H1 (cell line): ENCODE measurements at regions not wholly inside any gene's neighbourhood (a gene's known extent, or its start where the extent isn't known, plus 50 kb on each side); places are given as distances from the start of the nearest gene placed in this dataset.

Source experiments
- CTCF ChIA-PET: fragments of 300-600 bp; sonication (Branson Sonifier 250); formaldehyde crosslinking; loops from one replicate; lab custom pipeline; 2021; ENCODE audit not compliant: partially characterized antibody; lab: Charles Lee
- POLR2A ChIA-PET: fragments of 300-600 bp; sonication (Branson Sonifier 250); formaldehyde crosslinking; loops from one replicate; lab custom pipeline; 2021; ENCODE audit warnings: inconsistent platforms; ENCODE audit not compliant: partially characterized antibody; lab: Charles Lee
- DNase-seq, 2 experiments: peaks; one replicate each; pipeline versions ENCODE4 v3.0.0 to v3.0.0-alpha.2; 2010 to 2022; ENCODE audit warnings: low spot score in 2 of 2, low read depth in 1 of 2, mixed read lengths in 1 of 2
- FAIRE-seq: peaks from 2 replicates; lab custom pipeline; 2011; peaks lifted over from hg19 to GRCh38; lab: Jason Lieb, UNC
- H2AFZ ChIP-seq: 2 replicates; pipeline ENCODE4 v1.8.1; 2012; ENCODE audit warnings: low read length, inconsistent platforms
- H2AK5ac ChIP-seq: 2 replicates; pipeline ENCODE4 v1.6.1; 2013; ENCODE audit warnings: low read depth, low read length
- H2BK120ac ChIP-seq: replicated peaks from 2 replicates; pipeline ENCODE3; 2013; ENCODE audit warnings: low read depth, low read length, inconsistent platforms
- H2BK12ac ChIP-seq: 2 replicates; pipeline ENCODE4 v1.6.1; 2013; ENCODE audit warnings: low read depth, low read length
- H2BK15ac ChIP-seq: 2 replicates; pipeline ENCODE4 v1.6.1; 2013; ENCODE audit warnings: low read length
- H2BK20ac ChIP-seq: 2 replicates; pipeline ENCODE4 v1.6.1; 2013; ENCODE audit warnings: low read length
- H2BK5ac ChIP-seq: 2 replicates; pipeline ENCODE4 v1.6.1; 2013; ENCODE audit warnings: low read depth, low read length
- H3K14ac ChIP-seq: 2 replicates; pipeline ENCODE4 v1.6.1; 2013; ENCODE audit warnings: inconsistent platforms; ENCODE audit not compliant: insufficient read length
- H3K18ac ChIP-seq: 2 replicates; pipeline ENCODE4 v1.6.1; 2013; ENCODE audit warnings: low read length; ENCODE audit errors: extremely low read depth
- H3K23ac ChIP-seq: 2 replicates; pipeline ENCODE4 v1.6.1; 2013; ENCODE audit warnings: inconsistent platforms; ENCODE audit not compliant: insufficient read length
- H3K23me2 ChIP-seq: 2 replicates; pipeline ENCODE4 v1.6.1; 2013; ENCODE audit warnings: low read depth, low read length
- H3K27ac ChIP-seq: 2 replicates; pipeline ENCODE4 v1.6.1; 2011; ENCODE audit warnings: low read depth, low read length, inconsistent platforms
- H3K27me3 ChIP-seq, 4 experiments: replicated peaks in 1 of 4; 1 replicate in 1 of 4; 2 replicates in 3 of 4; pipeline versions ENCODE4 v1.6.1 to v1.8.1; 2011 to 2013; ENCODE audit warnings: low read length in 3 of 4, mild to moderate bottlenecking in 3 of 4, inconsistent platforms in 2 of 4, mixed read lengths in 2 of 4, moderate library complexity in 1 of 4; ENCODE audit not compliant: control insufficient read depth in 3 of 4, insufficient read depth in 3 of 4; ENCODE audit errors: extremely low read depth in 1 of 4
- H3K36me3 ChIP-seq, 4 experiments: 2 replicates each; pipeline versions ENCODE4 v1.6.1 to v1.8.1; 2011 to 2013; ENCODE audit warnings: mild to moderate bottlenecking in 4 of 4, low read length in 3 of 4, moderate library complexity in 2 of 4, control low read depth in 1 of 4, inconsistent platforms in 1 of 4; ENCODE audit not compliant: insufficient read depth in 4 of 4, control insufficient read depth in 2 of 4
- H3K4ac ChIP-seq: replicated peaks from 2 replicates; pipeline ENCODE3; 2013; ENCODE audit warnings: low read length, low read depth, mixed read lengths, inconsistent platforms; ENCODE audit not compliant: insufficient read length
- H3K4me1 ChIP-seq, 4 experiments: replicated peaks in 1 of 4; 1 replicate in 1 of 4; 2 replicates in 3 of 4; pipeline versions ENCODE4 v1.6.1 to v1.8.1; 2011 to 2013; ENCODE audit warnings: low read length in 3 of 4, inconsistent platforms in 2 of 4, mixed read lengths in 1 of 4; ENCODE audit not compliant: insufficient read depth in 4 of 4, control insufficient read depth in 3 of 4
- H3K4me2 ChIP-seq, 2 experiments: 2 replicates each; pipeline versions ENCODE4 v1.6.1 to v1.8.1; 2011 to 2013; ENCODE audit warnings: low read depth in 2 of 2, low read length in 2 of 2, control low read depth in 1 of 2, inconsistent platforms in 1 of 2, mild to moderate bottlenecking in 1 of 2; ENCODE audit not compliant: insufficient read depth in 1 of 2
- H3K4me3 ChIP-seq, 4 experiments: fragments of 200-600, 300-600 bp in 1 of 4; sonication (generic), shearing (Covaris generic), sonication (Bioruptor Twin) in 1 of 4; 2 replicates each; pipeline versions ENCODE4 v1.5.1 to v1.8.1; 2011 to 2016; ENCODE audit warnings: low read length in 4 of 4, low read depth in 3 of 4, control low read depth in 2 of 4, inconsistent platforms in 2 of 4, mild to moderate bottlenecking in 2 of 4, mixed read lengths in 1 of 4, moderate library complexity in 1 of 4; ENCODE audit not compliant: insufficient read depth in 2 of 4; ENCODE audit errors: extremely low read depth in 1 of 4
- H3K56ac ChIP-seq: replicated peaks from 2 replicates; pipeline ENCODE3; 2013; ENCODE audit warnings: low read depth, mild to moderate bottlenecking, mixed read lengths, low read length, inconsistent platforms; ENCODE audit not compliant: insufficient read length
- H3K79me1 ChIP-seq: 2 replicates; pipeline ENCODE4 v1.6.1; 2013; ENCODE audit warnings: low read depth, low read length, control low read depth
- H3K79me2 ChIP-seq, 2 experiments: 2 replicates each; pipeline versions ENCODE4 v1.6.1 to v1.8.1; 2012 to 2013; ENCODE audit warnings: low read length in 2 of 2, mild to moderate bottlenecking in 2 of 2, inconsistent platforms in 1 of 2; ENCODE audit not compliant: insufficient read depth in 2 of 2, control insufficient read depth in 1 of 2
- H3K9ac ChIP-seq, 4 experiments: replicated peaks in 1 of 4; 1 replicate in 1 of 4; 2 replicates in 3 of 4; pipeline versions ENCODE4 v1.6.1 to v1.8.1; 2011 to 2013; ENCODE audit warnings: low read depth in 3 of 4, low read length in 3 of 4, control low read depth in 2 of 4, mild to moderate bottlenecking in 2 of 4, moderate library complexity in 2 of 4, inconsistent platforms in 1 of 4; ENCODE audit errors: extremely low read depth in 1 of 4
- H3K9me3 ChIP-seq, 2 experiments: 2 replicates each; pipeline versions ENCODE4 v1.6.1 to v1.8.1; 2012 to 2013; ENCODE audit warnings: mild to moderate bottlenecking in 2 of 2, moderate library complexity in 2 of 2, control low read depth in 1 of 2, inconsistent platforms in 1 of 2, low read depth in 1 of 2, low read length in 1 of 2, mixed read lengths in 1 of 2; ENCODE audit not compliant: insufficient read depth in 2 of 2
- H4K20me1 ChIP-seq, 2 experiments: replicated peaks in 1 of 2; 2 replicates each; pipeline versions ENCODE3 to v1.8.1; 2011 to 2013; ENCODE audit warnings: inconsistent platforms in 2 of 2, low read length in 2 of 2, mild to moderate bottlenecking in 1 of 2; ENCODE audit not compliant: insufficient read depth in 2 of 2, control insufficient read depth in 1 of 2
- H4K5ac ChIP-seq: 2 replicates; pipeline ENCODE4 v1.6.1; 2013; ENCODE audit warnings: low read length, low read depth, mixed read lengths, inconsistent platforms; ENCODE audit not compliant: insufficient read length
- H4K8ac ChIP-seq: 2 replicates; pipeline ENCODE4 v1.8.0; 2013; ENCODE audit warnings: mild to moderate bottlenecking, moderate library complexity, low read length, inconsistent platforms; ENCODE audit not compliant: insufficient read depth; ENCODE audit errors: extremely low read depth
- H4K91ac ChIP-seq: replicated peaks from 2 replicates; pipeline ENCODE3; 2013; ENCODE audit warnings: low read length, mixed read lengths, inconsistent platforms; ENCODE audit not compliant: insufficient read length
- CHD7 ChIP-seq: fragments of 300-600 bp; sonication (generic); IDR thresholded peaks from 2 replicates; pipeline ENCODE4 v1.7.1; 2012; ENCODE audit warnings: low read length, moderate library complexity, mild to moderate bottlenecking, inconsistent platforms; ENCODE audit not compliant: insufficient replicate concordance
- WGBS, 2 experiments: shearing (Covaris generic) in 1 of 2; methylation state at CpG; one replicate each; pipeline versions ENCODE4 v1.1.6 to v1.1.7; 2013 to 2015; ENCODE audit warnings: low lambda C conversion rate in 2 of 2, mixed read lengths in 2 of 2, inconsistent platforms in 1 of 2, low coverage in 1 of 2, missing lambda C conversion rate in 1 of 2; ENCODE audit not compliant: insufficient replicate concordance in 2 of 2, insufficient coverage in 1 of 2, insufficient read length in 1 of 2; ENCODE audit errors: extremely low coverage in 1 of 2, missing lambda C conversion rate in 1 of 2; 5-methylcytosine and 5-hydroxymethylcytosine counted together

DNA sequence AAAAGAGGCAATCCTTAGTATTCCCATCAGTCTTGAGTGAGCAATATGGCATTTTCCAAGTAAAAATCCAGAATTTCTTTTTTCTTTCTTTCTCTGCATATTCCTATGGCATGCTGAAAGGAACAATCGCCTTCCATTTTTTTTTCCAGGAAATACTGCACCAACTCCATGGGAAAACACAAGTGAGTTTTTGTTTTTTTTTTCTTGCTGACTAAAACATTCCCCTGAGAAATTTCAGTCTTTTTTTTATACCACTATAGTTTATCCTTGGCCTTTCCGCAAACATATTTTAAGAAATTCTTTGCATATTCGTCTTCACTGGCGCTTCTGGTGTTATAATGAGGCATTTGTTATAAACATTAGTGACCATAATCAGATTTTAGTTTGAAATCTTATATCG is 429.6 kb upstream of the MDFIC2 start:
- FAIRE-seq (no peak), DNase-seq (no peak)
- WGBS, 2 experiments, result 89% methylated on average over 5 of the region's 5 CpGs; no CpG with 5 or more reads in 1 of the 2 experiments
- no peak overlapping the region for H2BK5ac ChIP-seq
- H3K56ac ChIP-seq, result no peak overlapping the region
- H4K5ac ChIP-seq, result no peak overlapping the region
- H3K4me2 ChIP-seq, result no peak overlapping the region
- no peak overlapping the region for H2AK5ac ChIP-seq
- H3K9me3 ChIP-seq, result no peaks in the 10 kb centered on the region
- no peak overlapping the region for H2BK15ac ChIP-seq
- H3K23me2 ChIP-seq, result no peaks in the 10 kb centered on the region
- H2BK20ac ChIP-seq, result no peak overlapping the region
- no peak overlapping the region for H3K18ac ChIP-seq
- H3K27me3 ChIP-seq, result no peaks in the 10 kb centered on the region
- no peaks in the 10 kb centered on the region for H3K36me3 ChIP-seq
- no peaks in the 10 kb centered on the region for H3K79me2 ChIP-seq
- no peak overlapping the region for H2BK120ac ChIP-seq
- H3K9ac ChIP-seq, result no peak overlapping the region
- no peak overlapping the region for H3K14ac ChIP-seq
- H3K79me1 ChIP-seq, result no peaks in the 10 kb centered on the region
- H3K27ac ChIP-seq, result no peak overlapping the region
- H3K4me1 ChIP-seq, result peaks cover 0 to 2% (median 0%) of the 10 kb centered on the region in 4 experiments; a peak in 1 of 7 replicates
- H2AFZ ChIP-seq, result no peak overlapping the region
- ChIA-PET POLR2A (no interaction called here), CTCF (no interaction called here)
- H2BK12ac ChIP-seq, result no peak overlapping the region
- no peak overlapping the region for H3K4me3 ChIP-seq
- no peak overlapping the region for H3K4ac ChIP-seq
- H3K23ac ChIP-seq, result no peak overlapping the region
- H4K8ac ChIP-seq, result no peak overlapping the region
- no peak overlapping the region for H4K91ac ChIP-seq
- H4K20me1 ChIP-seq, result no peaks in the 10 kb centered on the region
- no peak for TF ChIP-seq CHD7
